Vagina (tissue), 2 donors: ENCODE measurements at regions not wholly inside any gene's neighbourhood (a gene's known extent, or its start where the extent isn't known, plus 50 kb on each side); places are given as distances from the start of the nearest gene placed in this dataset.

Source experiments
- CTCF ChIP-seq, 3 experiments: fragments of 450-650 bp in 2 of 3; fragments of 200-600 bp in 1 of 3; sonication (generic) in 1 of 3; IDR thresholded peaks; one replicate each; pipeline ENCODE4 v1.5.1; 2017 to 2019; ENCODE audit warnings: antibody characterized with exemption in 3 of 3, mild to moderate bottlenecking in 2 of 3, moderate library complexity in 2 of 3
- POLR2A ChIP-seq, 2 donors: fragments of 450-650 bp; IDR thresholded peaks; one replicate each; pipeline ENCODE4 v1.6.1; 2017; ENCODE audit warnings: antibody characterized with exemption in 2 of 2, mild to moderate bottlenecking in 2 of 2, moderate library complexity in 2 of 2
- POLR2AphosphoS5 ChIP-seq, 2 donors: sonication (generic); formaldehyde crosslinking; IDR thresholded peaks; one replicate each; pipeline ENCODE4 v1.9.0; 2017; ENCODE audit warnings: antibody characterized with exemption in 2 of 2, mild to moderate bottlenecking in 2 of 2, low read depth in 1 of 2; ENCODE audit not compliant: insufficient read depth in 1 of 2

- no peak for TF ChIP-seq POLR2A (IDR thresholded peaks at IDR 0.05)
- TF ChIP-seq CTCF (IDR thresholded peaks at IDR 0.05): no peak
- no peak for TF ChIP-seq POLR2AphosphoS5 (IDR thresholded peaks at IDR 0.05; ENCODE audit: insufficient read depth in 1 of 2, low read depth in 1 of 2)
Observed at GRCh38 chr11:127791844-127792243, 791.3 kb upstream of the KIRREL3 start.
